Fibroblast of lung (primary cell): ENCODE measurements at regions not wholly inside any gene's neighbourhood (a gene's known extent, or its start where the extent isn't known, plus 50 kb on each side); places are given as distances from the start of the nearest gene placed in this dataset.

Source experiments
- CTCF ChIP-seq, 2 donors: IDR thresholded peaks in 1 of 2; conservative IDR thresholded peaks in 1 of 2; 1 replicate in 1 of 2; 2 replicates in 1 of 2; pipeline ENCODE4 v1.5.1; 2011 to 2012; ENCODE audit warnings: low read length in 2 of 2, control low read depth in 1 of 2, inconsistent platforms in 1 of 2, low read depth in 1 of 2, mild to moderate bottlenecking in 1 of 2
- EZH2 ChIP-seq: IDR thresholded peaks from 2 replicates; pipeline ENCODE4 v1.5.1; 2012; ENCODE audit warnings: low read length, control low read depth, mild to moderate bottlenecking; ENCODE audit errors: missing control alignments

GRCh38 chr10:69751214-69751613, 50.5 kb upstream of the COL13A1 start:
- TF ChIP-seq CTCF (conservative IDR thresholded peaks at IDR 0.05 in 1 of 2, IDR thresholded peaks at IDR 0.05 in 1 of 2; ENCODE audit: low read depth in 1 of 2, low read length in 2 of 2) (no peak), EZH2 (no peak)
